Ureter (tissue), 1 donor: ENCODE measurements at regions not wholly inside any gene's neighbourhood (a gene's known extent, or its start where the extent isn't known, plus 50 kb on each side); places are given as distances from the start of the nearest gene placed in this dataset.
"Not testable (repeated sequence)": the region's sequence is repeated elsewhere in the genome, so short reads cannot be mapped to it uniquely, and the experiment has no call there.

Experiments
- DNase-seq: peaks from one replicate; pipeline ENCODE4 v3.0.0-alpha.2; 2020; ENCODE audit warnings: low spot score
- donor health status: DM: yes; HTN: yes; CAD: no.

GRCh38 chr1:99444211-99444927, 180.1 kb downstream of the PLPPR4 start:
- not testable (repeated sequence) for DNase-seq

- no peak for DNase-seq
Observed at GRCh38 chr1:99445071-99445470, 180.8 kb downstream of the PLPPR4 start.

GRCh38 chr1:99445486-99445885, 181.2 kb downstream of the PLPPR4 start:
- DNase-seq: no peak

GRCh38 chr1:99447721-99448120, 183.4 kb downstream of the PLPPR4 start:
- DNase-seq: no peak

GRCh38 chr1:99455760-99456159, 190.2 kb upstream of the PALMD start:
- no peak for DNase-seq

- no peak for DNase-seq
Observed at GRCh38 chr1:99456536-99456935, 189.4 kb upstream of the PALMD start.

- no peak for DNase-seq
Observed at GRCh38 chr1:99457381-99458165, 188.3 kb upstream of the PALMD start.

- no peak for DNase-seq
Observed at GRCh38 chr1:99461499-99461898, 184.4 kb upstream of the PALMD start.

GRCh38 chr1:99464738-99465137, 181.2 kb upstream of the PALMD start:
- DNase-seq: no peak

- no peak for DNase-seq
Observed at GRCh38 chr1:99465176-99465900, 180.6 kb upstream of the PALMD start.

GRCh38 chr1:99467645-99468044, 178.3 kb upstream of the PALMD start:
- no peak for DNase-seq

GRCh38 chr1:99469550-99469971, 176.4 kb upstream of the PALMD start:
- no peak for DNase-seq

GRCh38 chr1:99472893-99473292, 173.0 kb upstream of the PALMD start:
- no peak for DNase-seq

- DNase-seq: no peak
Observed at GRCh38 chr1:99474350-99474893, 171.5 kb upstream of the PALMD start.

GRCh38 chr1:99476058-99476457, 169.9 kb upstream of the PALMD start:
- no peak for DNase-seq

GRCh38 chr1:99481391-99481996, 164.4 kb upstream of the PALMD start:
- DNase-seq: peak; percentile 53

GRCh38 chr1:99482286-99482685, 163.6 kb upstream of the PALMD start:
- no peak for DNase-seq

GRCh38 chr1:99482750-99483149, 163.2 kb upstream of the PALMD start:
- no peak for DNase-seq

- DNase-seq: no peak
Observed at GRCh38 chr1:99490031-99490430, 155.9 kb upstream of the PALMD start.

GRCh38 chr1:99496067-99496466, 149.8 kb upstream of the PALMD start:
- DNase-seq: no peak

- DNase-seq: no peak
Observed at GRCh38 chr1:99497690-99498089, 148.2 kb upstream of the PALMD start.

- no peak for DNase-seq
Observed at GRCh38 chr1:99500541-99500940, 145.4 kb upstream of the PALMD start.
